ENCODE measurements at regions not wholly inside any gene's neighbourhood (a gene's known extent, or its start where the extent isn't known, plus 50 kb on each side); places are given as distances from the start of the nearest gene placed in this dataset.
"Not testable (repeated sequence)": the region's sequence is repeated elsewhere in the genome, so short reads cannot be mapped to it uniquely, and the experiment has no call there.

DNA sequence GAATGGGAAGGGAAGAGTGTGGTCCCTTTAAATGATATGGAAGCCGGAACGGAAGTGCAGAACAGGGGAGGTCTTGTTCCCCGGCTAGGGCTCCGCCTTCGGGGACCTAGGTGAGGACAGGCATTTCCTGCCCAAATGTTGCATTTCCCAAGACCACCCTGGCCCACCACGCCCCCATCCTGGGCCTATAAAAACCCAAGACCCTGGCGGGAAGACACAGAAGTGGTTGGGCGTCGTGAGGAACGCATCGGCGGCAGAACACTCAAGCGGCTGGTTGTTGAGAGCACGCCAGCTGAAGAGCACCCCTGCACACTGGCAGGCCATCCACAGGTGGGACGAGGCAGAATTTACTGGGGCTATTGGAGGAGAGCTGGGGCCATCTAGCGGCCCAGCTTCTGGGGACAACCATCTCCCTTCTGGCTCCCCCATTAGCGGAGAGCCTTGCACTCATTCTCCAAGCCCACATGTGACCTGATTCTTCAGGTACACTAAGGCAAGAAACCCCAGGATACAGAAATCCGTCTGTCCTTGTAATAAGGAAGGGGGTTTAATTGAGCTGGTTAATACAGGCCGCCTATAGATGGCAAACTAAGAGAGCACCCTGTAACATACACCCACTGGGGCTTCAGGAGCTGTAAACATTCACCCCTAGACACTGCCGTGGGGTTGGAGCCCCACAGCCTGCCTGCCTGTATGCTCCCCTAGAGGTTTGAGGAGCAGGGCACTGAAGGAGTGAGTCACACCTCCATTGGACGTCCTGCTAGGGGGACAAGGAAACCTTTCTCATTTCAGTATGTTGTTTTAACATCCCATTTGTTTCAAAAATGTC, 1327.9 kb downstream of the BRINP3 start:
- DNase-seq (ENCODE audit: low read depth, low spot score): no peak
- H3K4me3 ChIP-seq (ENCODE audit: low read length): no peak overlapping the region

DNA sequence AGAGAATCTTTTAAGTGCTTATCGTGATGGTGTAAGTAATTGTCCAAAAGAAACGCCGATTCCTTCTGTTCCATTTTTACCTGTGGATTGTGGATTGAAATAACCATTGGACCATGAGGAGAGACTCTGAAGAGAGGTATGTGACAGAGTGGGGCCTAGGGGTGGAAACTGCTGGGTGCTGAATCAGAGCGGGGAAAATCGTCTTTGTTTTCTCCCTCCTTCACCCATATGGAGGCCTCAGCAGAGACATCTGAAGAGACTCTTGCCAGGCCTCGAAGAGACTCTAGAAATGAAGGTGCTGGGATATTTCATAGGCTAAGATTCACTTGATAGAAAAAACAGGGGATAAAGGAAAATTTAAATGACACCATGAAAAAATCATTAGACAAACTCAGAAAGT, 1327.0 kb downstream of the BRINP3 start:
- H3K4me3 ChIP-seq (ENCODE audit: low read length): no peak overlapping the region
- no peak for DNase-seq (ENCODE audit: low read depth, low spot score)

DNA sequence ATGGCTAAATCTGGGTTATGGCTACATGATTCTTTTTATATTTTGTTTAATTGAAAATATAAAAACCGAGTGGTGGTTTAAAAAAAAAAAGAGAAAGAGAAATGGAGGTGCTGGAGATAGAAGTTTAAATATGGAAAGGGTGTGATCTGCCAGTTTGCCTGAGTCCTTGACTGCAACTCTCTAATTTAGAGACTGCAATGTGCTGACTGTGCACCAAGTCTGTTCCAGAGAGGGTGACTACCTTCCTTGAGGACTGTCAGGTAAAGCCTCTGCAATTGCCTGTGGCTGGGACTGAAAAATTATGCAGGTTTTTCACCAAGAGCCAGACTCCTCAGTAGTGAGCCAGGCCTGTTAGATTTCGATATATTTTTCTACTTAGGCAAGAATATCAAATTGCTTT, 1326.3 kb downstream of the BRINP3 start:
- H3K4me3 ChIP-seq (ENCODE audit: low read length): no peak overlapping the region
- DNase-seq (ENCODE audit: low read depth, low spot score): no peak

DNA sequence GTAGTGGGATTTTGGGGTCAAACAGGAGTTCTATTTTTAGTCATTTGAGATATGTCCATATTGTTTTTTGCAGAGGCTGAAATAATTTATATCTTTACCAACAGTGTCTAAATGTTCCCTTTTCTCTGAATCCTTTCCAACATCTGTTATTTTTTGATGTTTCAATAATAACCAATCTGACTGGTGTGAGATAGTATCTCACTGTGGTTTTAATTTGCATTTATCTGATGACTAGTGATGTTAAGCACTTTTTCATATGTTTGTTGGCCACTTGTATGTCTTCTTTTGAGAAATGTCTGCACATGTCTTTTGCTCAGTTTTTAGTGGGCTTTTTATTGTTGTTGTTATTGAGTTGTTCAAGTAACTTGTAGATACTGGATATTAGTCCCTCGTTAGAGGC, 1325.0 kb downstream of the BRINP3 start:
- DNase-seq (ENCODE audit: low read depth, low spot score): no peak
- no peak overlapping the region for H3K4me3 ChIP-seq (ENCODE audit: low read length)

DNA sequence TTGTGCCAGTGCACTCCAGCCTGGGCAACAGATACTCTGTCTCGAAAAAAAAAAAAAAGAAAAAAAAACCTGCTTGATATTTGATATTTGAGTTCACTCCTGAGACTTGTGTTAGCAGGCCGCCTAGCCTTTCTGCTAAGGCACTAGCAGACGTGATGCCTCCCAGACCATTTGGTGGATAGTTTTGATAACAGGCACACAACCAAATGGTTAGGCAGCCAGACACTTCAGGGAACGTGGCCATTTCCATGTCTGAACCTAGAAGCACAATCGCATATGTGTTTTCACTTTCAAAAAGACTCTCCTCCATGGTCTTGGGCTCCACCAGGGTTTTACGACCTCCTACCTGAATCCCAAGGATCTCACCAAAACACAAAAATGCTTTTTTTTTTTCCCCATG, 1319.5 kb downstream of the BRINP3 start:
- H3K4me3 ChIP-seq (ENCODE audit: low read length): no peak overlapping the region
- DNase-seq (ENCODE audit: low read depth, low spot score): no peak

DNA sequence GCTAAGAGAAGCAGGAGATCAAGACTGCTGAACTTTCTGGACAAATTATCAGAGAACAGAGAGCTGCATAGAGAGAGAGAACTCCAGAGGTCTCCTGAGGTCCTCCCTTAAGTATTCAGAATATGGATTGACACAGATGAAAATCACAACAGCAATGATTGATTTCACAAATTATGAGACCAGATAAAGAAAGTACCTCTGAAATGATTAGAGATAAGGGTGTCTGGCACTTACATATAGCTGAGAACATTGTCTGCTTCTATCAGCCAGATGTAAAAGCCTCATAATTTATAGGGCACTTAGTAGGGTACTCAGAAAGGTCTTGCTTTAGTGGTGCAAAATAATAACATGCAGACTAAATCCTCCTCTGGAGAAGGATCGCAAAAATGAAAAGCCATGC, 1301.8 kb downstream of the BRINP3 start:
- DNase-seq (ENCODE audit: low read depth, low spot score): no peak
- H3K4me3 ChIP-seq (ENCODE audit: low read length): no peak overlapping the region

DNA sequence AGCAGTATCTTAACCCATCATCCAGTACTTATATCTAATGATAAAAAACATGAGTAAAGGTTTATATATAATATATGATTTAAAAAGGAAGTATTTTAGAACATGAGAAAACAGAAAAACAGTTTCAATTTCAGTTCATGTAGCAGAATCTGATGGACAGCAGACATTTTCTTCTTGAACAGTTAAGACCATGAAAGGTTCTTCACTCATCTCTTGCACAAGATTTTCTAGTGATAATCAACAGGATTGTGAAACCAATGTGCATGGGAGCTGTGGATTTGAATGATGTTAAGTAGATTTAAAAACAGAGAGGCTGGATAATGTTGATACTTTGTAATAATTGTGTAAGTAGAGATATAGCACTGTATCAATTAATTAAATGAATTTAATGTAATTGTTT, 1297.6 kb downstream of the BRINP3 start:
- H3K4me3 ChIP-seq (ENCODE audit: low read length): no peak overlapping the region
- no peak for DNase-seq (ENCODE audit: low read depth, low spot score)

DNA sequence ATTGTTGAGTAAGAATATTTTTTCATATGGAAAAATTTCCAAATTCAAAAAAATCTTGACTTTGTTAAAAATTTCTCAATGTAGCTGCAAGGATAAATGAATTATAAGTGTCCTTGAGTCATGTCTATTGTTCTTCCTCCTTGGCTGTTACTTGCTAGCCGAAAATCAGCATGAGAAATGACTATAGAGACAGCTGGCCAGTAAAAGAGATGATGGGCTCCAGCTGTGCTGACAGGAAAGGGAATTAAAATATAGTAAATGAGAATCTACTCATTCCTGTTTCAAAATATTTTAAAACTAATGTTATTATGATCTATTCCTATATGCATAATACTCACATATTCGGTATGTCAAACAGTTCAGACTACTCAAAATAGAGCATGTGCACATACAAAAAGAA, 1292.6 kb downstream of the BRINP3 start:
- no peak for DNase-seq (ENCODE audit: low read depth, low spot score)
- H3K4me3 ChIP-seq (ENCODE audit: low read length): no peak overlapping the region

DNA sequence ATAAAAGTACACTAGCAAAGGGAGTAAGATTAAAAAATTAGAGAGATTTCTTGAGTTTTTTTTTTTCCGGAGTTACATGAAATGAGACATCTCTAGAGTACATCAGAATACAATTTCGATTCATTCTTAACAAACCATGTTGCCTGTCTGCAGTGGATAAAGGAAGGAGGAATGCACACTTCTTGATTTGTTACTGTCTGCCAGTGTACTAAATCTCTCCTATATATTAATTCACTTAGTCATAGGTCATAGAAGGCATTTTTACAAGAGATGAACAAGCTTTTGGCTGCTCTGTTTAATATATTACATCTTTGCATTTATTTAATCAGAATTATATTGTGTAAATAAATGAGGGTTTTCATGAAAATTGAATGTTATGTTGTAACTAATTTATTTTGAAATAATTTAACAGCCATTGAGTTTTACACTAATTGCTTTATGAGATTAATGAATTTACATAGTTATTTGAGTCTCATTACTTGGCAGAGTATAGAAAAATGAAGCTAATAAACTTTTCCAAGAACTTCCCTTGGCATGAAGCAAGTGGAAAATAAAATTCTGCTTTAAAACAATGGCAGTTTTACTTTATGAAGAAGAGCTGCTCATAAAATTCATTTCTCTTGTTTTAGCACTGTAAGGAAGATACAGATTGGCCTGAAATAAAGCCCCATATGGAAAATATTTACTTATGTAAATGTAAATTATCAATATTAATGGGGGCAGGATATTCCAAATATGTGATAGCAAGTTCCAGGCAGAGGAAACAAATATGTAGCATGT, 1284.7 kb downstream of the BRINP3 start:
- no peak for DNase-seq (ENCODE audit: low read depth, low spot score)
- no peak overlapping the region for H3K4me3 ChIP-seq (ENCODE audit: low read length)

DNA sequence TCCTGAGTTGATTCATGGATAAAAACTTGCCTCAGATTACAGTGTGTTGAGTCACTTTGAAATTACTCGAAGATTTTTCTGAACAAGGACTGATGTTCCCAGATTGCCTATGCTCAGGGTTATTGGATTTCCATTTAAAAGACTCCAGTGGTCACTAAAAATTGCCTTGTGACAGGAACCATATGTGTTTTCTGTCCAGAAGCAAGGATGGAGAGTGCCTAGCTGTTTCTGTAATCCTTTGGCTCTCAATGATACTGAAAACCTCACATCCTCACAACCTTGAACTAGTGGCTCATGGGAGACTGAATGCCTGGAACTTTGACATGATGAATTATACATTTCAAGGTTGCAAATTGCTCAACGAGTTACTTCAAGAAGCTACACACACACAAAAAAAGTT, 1271.8 kb downstream of the BRINP3 start:
- no peak for DNase-seq (ENCODE audit: low read depth, low spot score)

DNA sequence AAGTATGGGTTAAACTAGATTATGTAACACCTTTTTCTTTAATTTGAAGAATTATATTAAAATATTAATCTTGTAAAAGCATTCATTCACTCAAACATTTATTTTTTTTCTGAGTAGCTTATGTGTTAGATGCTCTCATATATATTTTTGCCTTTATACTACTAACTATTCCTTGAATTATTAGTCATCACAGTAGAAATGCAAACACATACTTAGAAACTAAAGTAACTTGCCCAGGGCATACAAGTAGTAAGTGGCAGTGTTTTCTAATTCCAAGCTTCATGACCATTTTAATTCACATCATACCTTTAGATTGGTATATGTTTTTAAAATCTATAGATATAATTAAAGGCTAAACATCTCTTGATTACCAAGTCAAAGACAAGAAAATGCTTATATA, 1271.0 kb downstream of the BRINP3 start:
- no peak overlapping the region for H3K4me3 ChIP-seq (ENCODE audit: low read length)
- DNase-seq (ENCODE audit: low read depth, low spot score): no peak

More for the DNA sequence above, 1271.8 kb downstream of the BRINP3 start:
- no peak overlapping the region for H3K4me3 ChIP-seq (ENCODE audit: low read length)

DNA sequence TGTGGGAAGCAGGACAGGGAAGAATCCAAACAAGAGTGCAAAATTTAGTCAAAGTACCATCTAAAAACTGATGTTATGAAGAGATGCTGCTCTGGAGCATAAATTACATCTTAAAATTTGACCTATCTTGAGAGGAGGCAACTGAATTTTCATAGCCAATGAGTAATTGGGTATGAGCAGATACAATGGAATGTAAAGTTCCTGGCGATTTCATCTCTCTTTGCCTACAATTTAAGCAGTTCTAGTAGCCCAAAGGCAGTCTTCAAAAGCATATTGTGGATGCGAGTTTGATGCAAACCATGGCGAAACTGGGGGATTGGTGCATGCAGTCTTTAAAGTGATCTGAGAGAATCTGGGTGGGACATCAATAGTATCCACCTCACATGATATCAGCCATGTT, 1265.9 kb downstream of the BRINP3 start:
- H3K4me3 ChIP-seq (ENCODE audit: low read length): no peak overlapping the region
- DNase-seq (ENCODE audit: low read depth, low spot score): no peak

DNA sequence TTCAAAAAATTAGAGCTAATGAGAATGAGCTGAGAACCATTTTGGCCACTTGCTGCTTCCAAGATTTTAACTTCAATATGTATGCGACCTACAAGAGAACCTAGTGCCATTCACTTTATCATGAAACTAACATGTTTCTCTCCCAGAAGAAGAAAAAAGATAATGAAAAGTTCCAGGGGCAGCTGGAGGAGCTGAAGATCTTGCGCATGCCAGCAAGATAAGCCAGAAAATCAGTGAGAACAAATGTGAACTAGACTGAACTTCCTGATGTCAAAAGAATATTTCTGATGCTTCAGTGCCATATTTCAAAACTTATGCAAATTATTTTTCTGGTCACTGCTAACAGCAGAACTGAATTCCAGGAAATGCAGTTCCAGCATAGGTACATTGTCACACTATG, 1265.1 kb downstream of the BRINP3 start:
- H3K4me3 ChIP-seq (ENCODE audit: low read length): no peak overlapping the region
- no peak for DNase-seq (ENCODE audit: low read depth, low spot score)

DNA sequence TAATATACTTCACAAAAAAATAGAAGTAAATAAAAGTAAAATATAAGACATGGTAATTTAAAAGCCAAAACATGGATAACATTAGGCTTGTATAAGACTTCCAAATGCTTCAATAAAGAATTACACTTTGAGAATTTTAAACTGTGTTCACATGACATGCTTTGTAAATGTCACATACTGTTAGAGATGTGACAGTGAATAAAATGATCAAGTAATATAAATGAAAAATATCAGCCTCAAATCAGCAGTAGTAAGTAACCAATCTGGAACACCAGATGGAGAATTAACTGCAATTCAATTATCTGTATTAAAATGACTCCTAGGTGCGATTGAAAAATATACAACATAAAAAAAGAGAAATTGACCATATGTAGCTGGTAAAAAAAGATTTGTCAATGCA, 1260.8 kb downstream of the BRINP3 start:
- no peak for DNase-seq (ENCODE audit: low read depth, low spot score)
- no peak overlapping the region for H3K4me3 ChIP-seq (ENCODE audit: low read length)

DNA sequence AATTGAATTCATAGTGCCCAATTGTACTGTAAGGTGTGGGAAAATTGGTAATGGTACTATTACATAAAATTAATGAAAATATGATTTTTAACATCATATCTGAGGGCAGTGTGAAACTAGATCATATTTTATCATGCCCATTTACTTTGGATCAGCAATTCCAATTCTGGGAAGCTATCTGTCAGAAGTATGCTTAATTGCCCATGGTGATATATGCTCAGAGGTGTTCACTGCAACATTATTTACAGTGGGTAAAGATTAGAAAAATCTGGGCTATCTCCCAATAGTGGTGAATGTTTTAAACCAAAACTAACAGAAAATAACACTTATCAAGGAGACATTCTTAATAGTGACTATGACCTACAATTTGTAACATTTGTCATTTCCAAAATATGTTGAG, 1260.0 kb downstream of the BRINP3 start:
- H3K4me3 ChIP-seq (ENCODE audit: low read length): no peak overlapping the region
- no peak for DNase-seq (ENCODE audit: low read depth, low spot score)

DNA sequence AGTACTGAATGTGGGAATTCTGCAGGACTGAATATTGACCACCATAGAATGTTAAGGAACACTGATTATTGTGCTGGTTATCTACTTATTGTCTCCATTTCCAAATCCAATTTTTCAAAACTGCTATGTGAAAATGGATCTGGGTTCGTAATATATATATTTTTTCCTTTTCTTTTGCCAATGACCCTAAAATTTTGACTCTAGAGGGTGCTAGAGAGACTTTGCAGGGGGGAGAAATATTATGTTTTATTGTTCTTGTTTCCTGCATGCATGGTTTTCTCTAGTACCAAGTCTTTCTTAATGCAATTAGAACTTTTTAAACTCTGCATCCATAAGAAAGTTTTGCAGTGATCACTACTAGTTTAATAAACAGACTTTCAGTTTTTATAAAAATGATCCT, 1256.9 kb downstream of the BRINP3 start:
- no peak overlapping the region for H3K4me3 ChIP-seq (ENCODE audit: low read length)
- DNase-seq (ENCODE audit: low read depth, low spot score): no peak

DNA sequence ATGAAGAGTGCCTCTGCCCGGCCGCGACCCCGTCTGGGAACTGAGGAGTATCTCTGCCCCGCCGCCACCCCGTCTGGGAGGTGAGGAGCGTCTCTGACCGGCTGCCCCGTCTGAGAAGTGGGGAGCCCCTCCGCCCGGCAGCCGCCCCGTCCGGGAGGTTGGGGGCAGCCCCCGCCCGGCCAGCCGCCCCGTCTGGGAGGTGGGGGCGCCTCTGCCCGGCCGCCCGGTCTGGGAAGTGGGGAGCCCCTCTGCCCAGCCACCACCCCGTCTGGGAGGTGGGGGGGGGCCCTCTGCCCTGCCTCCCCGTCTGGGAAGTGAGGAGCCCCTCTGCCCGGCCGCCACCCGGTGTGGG, 1251.9 kb downstream of the BRINP3 start:
- not testable (repeated sequence) for H3K4me3 ChIP-seq (ENCODE audit: low read length); DNase-seq (ENCODE audit: low read depth, low spot score)

DNA sequence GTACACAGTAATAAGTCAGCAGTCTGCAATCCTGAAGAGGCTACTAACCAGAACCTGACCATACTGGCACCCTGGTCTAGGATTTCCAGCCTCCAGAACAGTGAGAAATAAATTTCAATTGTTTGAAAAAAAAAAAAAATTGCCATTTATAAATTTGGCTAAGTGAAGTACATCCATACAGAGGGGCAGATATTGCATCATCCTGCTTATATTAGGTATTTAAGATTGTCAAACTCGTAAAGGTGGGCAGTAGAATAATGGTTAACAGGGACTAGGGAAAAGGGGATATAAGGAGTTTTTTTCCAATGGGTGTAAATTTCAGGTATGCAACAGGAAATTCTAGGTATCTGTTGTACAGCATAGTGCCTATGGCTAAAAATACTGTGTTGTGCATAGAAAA, 1250.9 kb downstream of the BRINP3 start:
- no peak for DNase-seq (ENCODE audit: low read depth, low spot score)
- no peak overlapping the region for H3K4me3 ChIP-seq (ENCODE audit: low read length)

DNA sequence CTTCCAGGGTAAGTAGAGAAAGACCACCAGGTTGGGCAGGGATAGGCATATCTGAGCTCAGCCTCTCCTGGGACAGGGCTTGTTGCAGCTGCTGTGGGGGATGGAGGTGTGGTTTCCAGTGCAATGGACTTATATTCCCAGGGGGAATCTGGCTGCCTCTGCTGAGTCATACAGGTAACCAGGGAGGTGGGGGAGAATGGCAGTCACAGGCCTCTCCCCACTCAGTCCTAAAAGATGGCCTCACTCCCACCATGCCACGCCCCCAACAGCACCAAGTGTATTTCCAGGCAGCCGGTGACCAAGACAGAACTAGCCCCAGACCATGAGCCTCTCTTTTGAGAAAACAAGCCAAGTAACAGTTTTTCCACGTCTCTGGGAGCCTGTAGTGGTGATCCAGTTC, 1240.7 kb downstream of the BRINP3 start:
- no peak for DNase-seq (ENCODE audit: low read depth, low spot score)
- H3K4me3 ChIP-seq (ENCODE audit: low read length): no peak overlapping the region

DNA sequence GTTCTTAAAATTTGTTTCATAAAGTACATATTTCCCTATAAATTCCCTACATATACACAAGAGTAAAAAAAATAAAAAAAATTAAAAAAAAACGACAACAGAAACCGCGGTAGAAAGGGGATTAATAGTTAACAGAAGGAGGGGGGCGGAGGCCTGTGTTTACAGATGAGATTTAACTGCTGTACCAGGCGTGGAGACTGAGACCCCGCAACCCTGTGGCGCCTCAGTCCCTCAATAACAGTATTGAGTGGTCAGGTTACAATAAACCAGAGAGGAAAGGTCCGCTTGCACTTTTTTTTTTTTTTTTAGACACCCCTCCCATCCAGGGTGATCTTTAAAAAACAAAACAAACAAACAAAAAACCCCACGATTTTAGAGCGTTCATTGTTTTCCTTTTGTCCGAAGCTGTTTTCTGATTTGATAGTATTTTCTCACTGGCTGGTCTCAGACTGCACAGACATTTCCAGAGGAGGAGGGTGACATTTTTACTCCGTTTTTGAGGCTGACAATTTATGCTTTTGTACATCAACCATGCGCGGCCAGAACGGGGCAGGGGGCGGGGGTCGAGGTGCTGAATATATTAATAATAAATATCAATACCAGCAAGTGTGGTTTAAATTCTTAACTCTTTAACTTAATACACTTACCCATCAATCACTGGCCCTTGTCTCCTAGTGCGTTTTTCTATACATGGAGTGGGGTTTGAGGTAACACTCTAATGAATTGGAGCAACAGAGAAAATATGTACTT, 1223.9 kb downstream of the BRINP3 start:
- H3K4me3 ChIP-seq (ENCODE audit: low read length): no peak overlapping the region
- no peak for DNase-seq (ENCODE audit: low read depth, low spot score)
